ENCODE measurements at regions not wholly inside any gene's neighbourhood (a gene's known extent, or its start where the extent isn't known, plus 50 kb on each side); places are given as distances from the start of the nearest gene placed in this dataset.

GRCh38 chr11:133687781-133688180 lies 155.5 kb upstream of the OPCML start:
- TF ChIP-seq GATA2 (IDR thresholded peaks at IDR 0.05; ENCODE audit: low read depth, low read length) (no peak), GATA3 (IDR thresholded peaks at IDR 0.05; ENCODE audit: low read depth, low read length) (no peak)
